GM12874 (cell line): ENCODE measurements at regions not wholly inside any gene's neighbourhood (a gene's known extent, or its start where the extent isn't known, plus 50 kb on each side); places are given as distances from the start of the nearest gene placed in this dataset.

Source experiments
- CTCF ChIP-seq: IDR thresholded peaks from 2 replicates; pipeline ENCODE4 v1.5.1; 2011; ENCODE audit warnings: low read depth, mild to moderate bottlenecking, control low read depth, low read length, moderate library complexity; ENCODE audit not compliant: insufficient read depth

GRCh38 chr15:39491115-39491885, 89.6 kb upstream of the THBS1 start:
- TF ChIP-seq CTCF: no peak

- no peak for TF ChIP-seq CTCF
These were observed 88.9 kb upstream of the THBS1 start for GRCh38 chr15:39491886-39492490.

- no peak for TF ChIP-seq CTCF
These were observed 87.3 kb upstream of the THBS1 start for GRCh38 chr15:39493424-39494067.

- TF ChIP-seq CTCF: no peak
These were observed 86.4 kb upstream of the THBS1 start for GRCh38 chr15:39494462-39494861.

GRCh38 chr15:39495871-39496840, 84.7 kb upstream of the THBS1 start:
- TF ChIP-seq CTCF: no peak

- TF ChIP-seq CTCF: no peak
These were observed 83.7 kb upstream of the THBS1 start for GRCh38 chr15:39497016-39497758.
